ENCODE measurements at regions not wholly inside any gene's neighbourhood (a gene's known extent, or its start where the extent isn't known, plus 50 kb on each side); places are given as distances from the start of the nearest gene placed in this dataset.

DNA sequence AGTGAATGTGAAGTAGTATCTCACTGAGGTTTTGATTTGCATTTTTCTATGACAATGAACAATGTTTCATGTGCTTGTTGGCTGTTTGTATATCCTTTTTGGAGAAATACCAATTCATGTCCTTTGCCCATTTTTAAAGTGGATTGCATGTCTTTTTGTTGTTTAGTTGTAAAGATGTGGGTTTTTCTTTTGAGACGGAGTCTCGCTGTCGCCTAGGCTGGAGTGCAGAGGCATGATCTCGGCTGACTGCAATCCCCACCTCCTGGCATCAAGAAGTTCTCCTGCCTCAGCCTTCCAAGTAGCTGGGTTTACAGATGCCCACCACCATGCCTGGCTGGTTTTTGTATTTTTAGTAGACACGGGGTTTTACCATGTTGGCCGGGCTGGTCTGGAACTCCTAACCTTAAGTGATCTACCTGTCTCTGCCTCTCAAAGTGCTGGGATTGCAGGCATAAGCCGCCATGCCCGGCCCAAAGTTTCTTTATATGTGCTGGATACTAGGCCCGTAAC, 236.7 kb downstream of the MYCN start:
- Histone ChIP-seq H3T11ph (ENCODE audit: low read length) (no peak overlapping the region), H3K14ac (ENCODE audit: insufficient read depth, low read length) (no peak overlapping the region), H2BK12ac (ENCODE audit: insufficient read length, low read depth, low read length) (no peak overlapping the region), H3K23ac (ENCODE audit: insufficient read length, low read depth, low read length) (no peak overlapping the region), H4K20me1 (ENCODE audit: control insufficient read depth, insufficient read depth, insufficient read length) (no peaks in the 10 kb centered on the region), H4K91ac (ENCODE audit: insufficient read length, low read depth, low read length) (no peak overlapping the region), H3K56ac (ENCODE audit: insufficient read length, low read depth, low read length) (no peak overlapping the region), H2BK20ac (ENCODE audit: low read depth, low read length, poor library complexity, severe bottlenecking) (no peak overlapping the region), H2BK120ac (ENCODE audit: low read depth, low read length, poor library complexity, severe bottlenecking) (no peak overlapping the region), H2AFZ (ENCODE audit: low read length) (no peak overlapping the region), H3K79me2 (ENCODE audit: insufficient read depth, low read length) (no peaks in the 10 kb centered on the region), H2AK5ac (ENCODE audit: insufficient read length, low read length) (no peak overlapping the region), H2BK15ac (ENCODE audit: low read depth, low read length) (no peak overlapping the region), H3K4me1 (ENCODE audit: insufficient read depth, low read length) (peaks cover 2% of the 10 kb centered on the region; the same call in 1 of the 2 replicates), H3K27me3 (ENCODE audit: insufficient read depth, low read length) (no peaks in the 10 kb centered on the region), H3K79me1 (ENCODE audit: insufficient read depth, low read depth, low read length, poor library complexity, severe bottlenecking) (no peaks in the 10 kb centered on the region), H3K27ac (ENCODE audit: insufficient read length, low read depth, low read length) (no peak overlapping the region), H3K4me2 (ENCODE audit: insufficient read depth, insufficient read length, low read length) (no peak overlapping the region), H3K4ac (ENCODE audit: low read depth, low read length) (no peak overlapping the region), H4K8ac (replicated peaks; ENCODE audit: insufficient read length, low read depth, low read length) (no peak overlapping the region), H4K5ac (ENCODE audit: insufficient read length, low read depth, low read length) (no peak overlapping the region), H3K23me2 (ENCODE audit: insufficient read length, low read depth, low read length, poor library complexity, severe bottlenecking) (no peaks in the 10 kb centered on the region), H3K18ac (ENCODE audit: insufficient read length, low read depth, low read length) (no peak overlapping the region), H3K9ac (ENCODE audit: extremely low read depth, insufficient read length, low read length) (no peak overlapping the region), H3K9me3 (ENCODE audit: control insufficient read depth, low read depth, low read length) (no peaks in the 10 kb centered on the region), H2BK5ac (ENCODE audit: insufficient read length, low read length) (no peak overlapping the region)
- no peaks in the 10 kb centered on the region for H3K27me3 Mint-ChIP-seq (ENCODE audit: low read depth)
- no peak overlapping the region for H3K4me3 Mint-ChIP-seq
- no peak overlapping the region for H3K27ac Mint-ChIP-seq
- WGBS (ENCODE audit: extremely low coverage, insufficient read length, low lambda C conversion rate), result no CpG with 5 or more reads among the region's 9 CpGs
- H3K36me3 Mint-ChIP-seq (ENCODE audit: insufficient read depth in 1 of 3, low read depth in 3 of 3), result peaks cover 0 to 1% (median 0%) of the 10 kb centered on the region in 3 experiments; a peak in 1 of 7 replicates
- H3K9me3 Mint-ChIP-seq, result no peaks in the 10 kb centered on the region
- H3K4me1 Mint-ChIP-seq, result peaks cover 13 to 14% of the 10 kb centered on the region in 2 experiments
- TF ChIP-seq, protein P1, sequence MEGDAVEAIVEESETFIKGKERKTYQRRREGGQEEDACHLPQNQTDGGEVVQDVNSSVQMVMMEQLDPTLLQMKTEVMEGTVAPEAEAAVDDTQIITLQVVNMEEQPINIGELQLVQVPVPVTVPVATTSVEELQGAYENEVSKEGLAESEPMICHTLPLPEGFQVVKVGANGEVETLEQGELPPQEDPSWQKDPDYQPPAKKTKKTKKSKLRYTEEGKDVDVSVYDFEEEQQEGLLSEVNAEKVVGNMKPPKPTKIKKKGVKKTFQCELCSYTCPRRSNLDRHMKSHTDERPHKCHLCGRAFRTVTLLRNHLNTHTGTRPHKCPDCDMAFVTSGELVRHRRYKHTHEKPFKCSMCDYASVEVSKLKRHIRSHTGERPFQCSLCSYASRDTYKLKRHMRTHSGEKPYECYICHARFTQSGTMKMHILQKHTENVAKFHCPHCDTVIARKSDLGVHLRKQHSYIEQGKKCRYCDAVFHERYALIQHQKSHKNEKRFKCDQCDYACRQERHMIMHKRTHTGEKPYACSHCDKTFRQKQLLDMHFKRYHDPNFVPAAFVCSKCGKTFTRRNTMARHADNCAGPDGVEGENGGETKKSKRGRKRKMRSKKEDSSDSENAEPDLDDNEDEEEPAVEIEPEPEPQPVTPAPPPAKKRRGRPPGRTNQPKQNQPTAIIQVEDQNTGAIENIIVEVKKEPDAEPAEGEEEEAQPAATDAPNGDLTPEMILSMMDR (conservative IDR thresholded peaks at IDR 0.05), result no peak
- DNase-seq, result no peak

All from H9 (cell line).